T-helper 1 cell (primary cell): ENCODE measurements at regions not wholly inside any gene's neighbourhood (a gene's known extent, or its start where the extent isn't known, plus 50 kb on each side); places are given as distances from the start of the nearest gene placed in this dataset.

Source experiments
- DNase-seq, 5 donors: peaks; one replicate each; pipeline ENCODE4 v3.0.0-alpha.2; 2012 to 2020

DNA sequence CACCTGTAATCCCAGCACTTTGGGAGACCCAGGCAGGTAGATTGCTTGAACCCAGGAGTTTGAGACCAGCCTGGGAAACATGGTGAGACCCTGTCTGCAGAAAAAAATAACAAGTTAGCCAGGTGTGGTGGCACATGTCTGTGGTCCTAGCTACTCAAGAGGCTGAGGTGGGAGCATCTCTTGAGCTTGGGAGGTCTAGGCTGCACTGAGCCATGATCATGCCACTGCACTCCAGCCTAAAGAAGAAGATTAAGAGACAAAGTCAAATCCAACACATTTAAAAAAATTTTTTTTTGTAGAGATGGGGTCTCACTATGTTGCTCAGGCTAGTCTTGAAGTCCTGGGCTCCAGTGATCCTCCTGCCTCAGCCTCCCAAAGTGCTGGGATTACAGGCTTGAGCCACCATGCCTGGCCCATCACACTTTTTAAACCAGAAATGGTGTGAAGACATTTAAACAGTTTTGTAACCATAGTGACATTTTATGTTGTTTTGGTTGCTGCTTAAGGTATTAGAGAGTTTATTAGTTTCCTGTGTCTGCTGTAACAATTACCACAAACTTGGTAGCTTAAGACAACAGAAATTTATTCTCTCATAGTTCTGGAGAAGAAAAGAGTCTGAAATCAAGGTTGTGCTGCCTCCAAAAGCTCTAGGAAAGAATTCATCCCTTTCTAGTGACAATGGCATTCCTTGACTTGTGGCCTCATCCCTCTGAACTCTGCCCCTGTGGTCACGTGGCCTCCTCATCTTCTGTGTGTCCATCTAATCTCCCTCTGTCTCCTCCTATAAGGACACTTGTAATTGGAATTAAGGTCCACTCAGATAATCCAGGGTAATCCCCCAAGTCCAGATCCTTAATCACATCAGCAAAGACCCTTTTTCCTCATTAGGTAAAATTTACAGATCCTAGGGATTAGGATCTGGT lies 104.6 kb upstream of the TNFAIP3 start:
- DNase-seq: no peak

DNA sequence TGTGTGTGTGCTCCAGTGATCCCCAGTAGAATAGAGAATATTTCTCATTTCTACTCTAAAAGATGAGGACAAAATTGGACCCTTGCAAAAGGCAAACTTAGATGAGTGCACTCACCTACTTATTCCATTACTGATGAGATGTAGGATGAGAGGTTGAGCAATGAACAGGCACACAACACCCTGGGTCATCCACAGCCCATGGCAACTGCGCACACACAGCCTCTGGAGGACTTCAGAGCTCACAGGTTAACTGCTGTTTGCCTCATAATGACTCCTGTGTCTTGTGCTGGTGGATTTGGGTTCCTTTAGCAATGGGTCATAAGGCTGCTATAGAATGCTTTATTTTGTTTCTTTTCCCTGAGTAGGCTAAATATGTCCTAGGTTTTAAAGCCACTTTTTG lies 103.6 kb upstream of the TNFAIP3 start:
- DNase-seq: no peak

DNA sequence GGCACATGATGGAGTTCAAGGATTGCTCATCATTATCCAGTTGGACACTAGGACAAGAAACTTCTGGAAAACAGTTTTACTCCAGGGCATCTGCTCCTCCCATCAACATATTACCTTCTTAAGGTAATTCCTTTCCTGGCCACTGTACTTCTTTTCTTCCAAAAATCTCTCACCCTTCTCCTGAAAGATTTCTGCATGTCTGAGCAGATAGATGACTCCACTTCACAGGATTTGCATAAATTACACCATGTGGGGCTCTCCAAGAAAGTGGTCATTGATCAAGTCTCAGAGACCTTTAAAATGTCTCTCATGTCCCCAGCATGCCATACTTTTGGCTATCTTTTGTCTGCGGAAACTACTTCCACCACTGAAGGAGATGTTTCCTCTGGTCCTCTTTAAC lies 103.2 kb upstream of the TNFAIP3 start:
- no peak for DNase-seq

DNA sequence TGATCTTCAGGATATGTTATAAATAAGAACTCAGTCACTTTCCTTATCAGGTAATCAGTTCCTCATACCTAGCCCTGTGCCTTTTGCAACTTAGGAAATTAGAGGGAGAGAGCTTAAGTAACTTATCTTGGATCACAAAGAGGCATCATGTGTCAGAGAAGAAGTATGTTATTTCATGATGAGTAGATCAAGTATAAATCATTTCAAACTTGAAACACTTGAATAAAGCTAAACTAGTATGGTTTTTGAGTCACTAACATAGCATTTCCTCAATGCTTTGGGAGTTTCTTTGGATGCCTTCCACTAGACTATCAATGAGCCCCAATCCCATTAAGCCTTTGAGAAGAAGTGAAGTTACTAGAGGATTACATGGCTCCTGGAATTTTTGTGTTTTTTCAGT lies 102.6 kb upstream of the TNFAIP3 start:
- no peak for DNase-seq

DNA sequence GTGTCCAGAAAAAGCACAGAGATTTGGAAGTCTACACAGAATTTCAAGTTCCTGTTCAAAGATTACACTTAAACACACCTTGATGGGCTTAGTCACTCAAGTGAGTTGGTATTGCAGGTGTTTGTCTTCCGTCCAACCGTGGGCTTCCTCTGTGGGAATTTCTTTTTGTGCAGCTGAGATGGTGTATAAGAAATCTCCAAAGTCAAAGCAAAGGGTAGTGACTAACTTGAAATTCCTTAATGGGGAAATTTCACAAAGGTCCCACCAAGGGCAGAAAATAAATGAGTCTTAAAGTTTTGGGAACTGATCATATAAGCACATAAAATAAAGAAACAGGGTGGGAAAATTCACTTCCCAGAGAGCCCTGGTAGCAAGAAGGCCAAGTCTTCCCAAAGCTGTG lies 102.0 kb upstream of the TNFAIP3 start:
- DNase-seq: no peak

DNA sequence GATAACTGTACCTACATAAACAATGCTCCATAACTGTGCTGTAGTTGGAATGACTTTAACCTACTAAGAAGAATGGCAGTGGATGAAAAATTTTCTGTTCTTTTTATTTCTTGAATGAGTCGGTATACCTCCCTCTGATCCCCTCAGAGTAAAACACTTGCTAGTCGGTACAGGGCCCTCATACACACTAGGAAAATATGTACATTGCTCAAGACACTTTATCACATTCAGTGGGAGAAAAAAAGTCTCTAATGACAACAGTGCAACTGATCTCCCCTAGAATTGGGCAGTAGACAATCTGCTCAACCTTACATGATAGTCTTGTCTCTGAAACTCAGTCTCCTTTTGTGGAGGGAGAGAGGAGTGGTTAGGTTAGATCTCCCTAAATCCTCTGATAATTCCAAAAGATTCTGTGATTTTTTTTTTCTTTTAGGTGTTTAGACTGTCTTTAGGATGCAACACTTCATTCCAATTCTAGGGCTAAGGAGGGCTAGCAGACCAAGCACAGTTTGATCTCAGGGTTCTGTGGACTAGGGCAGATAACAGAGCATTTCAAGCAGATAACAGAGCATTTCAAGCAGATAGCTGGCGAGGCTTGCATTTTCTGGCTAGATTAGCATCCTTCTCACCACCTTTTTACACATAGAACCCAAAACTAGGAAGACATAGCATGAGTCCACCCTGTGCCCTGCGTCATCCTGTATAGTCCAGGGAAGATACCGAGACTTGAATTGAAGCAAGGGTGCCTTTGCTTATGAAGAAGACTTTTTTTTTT lies 100.3 kb upstream of the TNFAIP3 start:
- no peak for DNase-seq

DNA sequence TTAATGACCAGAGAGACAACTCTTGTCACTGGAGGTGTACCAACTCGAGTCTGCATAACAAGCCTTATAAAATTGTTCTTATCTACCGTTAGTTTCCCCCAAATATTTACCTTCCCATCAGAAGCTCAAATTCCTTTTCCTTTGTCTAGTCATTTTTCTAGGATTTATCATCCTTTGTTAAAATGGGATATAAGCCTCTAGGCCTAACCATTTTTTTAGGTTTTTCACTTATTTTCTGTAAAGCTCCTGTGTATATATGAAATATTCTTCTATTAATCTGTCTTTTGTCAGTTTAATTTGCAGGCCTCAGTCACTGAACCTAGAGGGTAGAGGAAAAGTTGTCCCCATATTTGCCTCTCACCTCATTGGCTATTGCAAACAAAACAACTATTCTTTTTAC lies 99.6 kb upstream of the TNFAIP3 start:
- DNase-seq: no peak

DNA sequence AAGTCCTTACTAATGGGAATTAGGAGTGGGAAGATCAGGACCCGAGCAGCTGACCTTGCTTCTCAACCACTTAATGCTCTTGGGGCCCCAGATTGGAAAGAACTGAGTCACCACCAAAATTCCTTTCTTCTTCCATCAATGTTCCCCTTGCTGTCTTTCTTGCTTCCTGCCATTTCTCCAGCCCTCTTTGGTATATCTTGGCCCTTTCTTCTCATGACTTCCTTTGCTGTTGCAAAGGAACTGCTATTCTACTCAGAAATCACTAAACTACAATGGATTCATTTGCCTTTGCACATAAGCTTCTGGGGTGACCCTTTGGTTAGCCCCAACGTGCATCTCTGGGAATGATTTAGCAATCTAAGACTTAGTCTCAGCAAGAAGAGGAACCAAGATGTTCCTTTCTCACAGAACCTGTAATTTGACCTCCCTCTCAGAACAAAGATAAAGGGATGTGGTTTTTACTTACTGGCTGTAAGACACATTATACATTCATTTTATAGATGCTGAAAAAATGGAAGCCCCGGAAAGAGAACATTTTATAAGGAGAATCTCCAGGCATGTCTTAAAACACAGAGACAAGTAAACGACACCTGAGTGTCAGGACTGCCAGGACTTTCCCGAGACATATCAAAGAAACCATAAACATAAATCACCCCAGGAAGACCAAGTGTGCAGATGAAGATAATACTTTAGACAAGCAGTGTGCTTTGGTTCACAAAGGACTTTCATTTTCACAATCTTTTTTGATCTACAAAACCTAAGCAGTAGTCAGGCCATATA lies 99.0 kb upstream of the TNFAIP3 start:
- DNase-seq: peak in 1 of 5 donors; percentile 41

DNA sequence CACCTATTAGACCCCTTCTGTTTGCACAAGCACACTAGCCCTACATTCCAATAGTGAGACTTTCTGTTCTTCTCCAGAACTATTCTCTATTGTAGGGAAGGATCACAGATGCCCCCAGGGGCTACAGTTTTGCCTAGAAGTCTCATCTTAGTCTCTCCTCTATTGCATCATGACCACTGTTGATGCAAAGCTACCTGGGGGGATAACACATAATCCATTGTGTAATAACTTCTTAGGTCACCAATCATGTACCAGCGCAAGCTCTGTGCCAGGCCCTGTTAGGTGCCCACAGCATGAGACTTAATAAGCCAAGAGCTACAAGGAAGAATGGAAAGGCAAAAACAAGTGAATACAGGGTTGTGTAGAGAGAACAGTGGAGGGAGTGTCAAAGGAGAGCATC lies 98.1 kb upstream of the TNFAIP3 start:
- no peak for DNase-seq

DNA sequence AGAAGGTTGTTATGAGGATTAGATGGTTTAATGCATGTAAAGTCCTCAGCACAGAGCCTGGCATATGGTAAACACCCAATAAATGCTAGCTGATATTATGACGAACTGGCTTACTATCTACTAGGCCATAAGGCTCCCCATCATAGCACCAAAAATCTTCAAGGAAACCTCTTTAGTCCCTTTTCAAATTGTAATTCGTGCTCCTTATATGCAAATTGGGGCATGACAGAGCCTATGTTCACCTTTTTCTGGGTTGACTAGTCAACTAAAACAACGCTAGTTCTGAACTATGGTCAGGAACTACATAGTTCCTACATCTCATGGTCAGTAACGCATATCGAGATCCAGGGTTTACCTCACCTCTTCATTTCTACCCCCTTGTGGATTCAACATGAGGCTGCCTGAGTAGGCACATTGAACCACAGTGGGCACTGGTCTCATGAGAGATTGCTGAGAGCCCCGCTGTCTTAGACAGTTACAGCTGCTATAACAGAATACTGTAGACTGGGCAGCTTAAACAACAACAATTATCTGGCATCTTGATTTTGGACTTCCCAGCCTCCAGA lies 97.2 kb upstream of the TNFAIP3 start:
- DNase-seq: no peak

DNA sequence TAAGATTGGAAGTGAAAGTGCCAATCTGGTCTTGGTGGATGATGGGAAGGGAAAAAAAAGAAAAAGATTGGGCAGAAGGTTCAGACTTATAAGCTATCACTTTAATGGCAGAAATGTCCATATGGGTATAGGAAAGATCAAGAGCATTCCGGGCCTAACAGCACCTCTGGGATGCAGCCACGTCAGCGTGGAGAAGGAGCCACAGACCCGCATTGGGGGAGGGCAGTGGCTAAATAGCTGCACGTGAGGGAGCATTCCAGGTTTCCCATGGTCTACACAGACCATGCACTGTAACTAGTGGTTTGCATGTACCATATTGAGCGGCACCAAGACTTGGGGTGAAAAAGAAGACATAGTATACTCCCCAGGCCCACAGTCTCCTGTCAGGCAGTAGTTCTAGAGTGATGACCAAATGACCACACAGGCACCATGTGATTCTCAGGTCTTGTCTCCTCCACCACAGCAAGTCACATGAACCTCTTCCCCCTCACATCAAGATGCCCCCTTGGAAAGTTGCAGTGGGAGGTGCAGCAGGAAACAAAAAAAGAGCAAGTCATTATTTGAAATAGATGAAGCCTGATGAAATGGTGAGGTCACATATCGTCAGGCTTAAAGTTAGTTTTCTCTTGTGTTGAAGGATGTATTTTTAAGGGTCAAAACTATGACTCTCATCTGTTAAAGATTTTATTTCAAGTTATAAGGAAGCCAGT lies 94.4 kb upstream of the TNFAIP3 start:
- no peak for DNase-seq

DNA sequence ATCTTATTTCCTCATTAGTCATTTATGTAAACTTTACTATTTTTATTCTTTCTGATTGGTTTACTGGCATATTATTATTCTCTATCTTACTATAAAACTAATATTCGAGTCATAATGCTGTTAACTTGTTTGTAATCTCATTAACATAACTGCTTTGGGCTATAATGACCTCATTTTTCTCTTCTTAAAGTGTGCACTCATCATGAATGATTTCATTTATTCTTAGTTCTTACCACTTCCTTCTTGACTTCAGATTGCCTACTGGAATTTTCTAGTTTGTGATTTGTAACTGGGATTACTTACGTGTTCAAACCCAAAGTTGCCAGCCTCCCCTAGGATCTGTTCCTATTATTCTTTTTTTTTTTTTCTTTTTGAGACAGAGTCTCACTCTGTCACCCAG lies 91.8 kb upstream of the TNFAIP3 start:
- DNase-seq: no peak

DNA sequence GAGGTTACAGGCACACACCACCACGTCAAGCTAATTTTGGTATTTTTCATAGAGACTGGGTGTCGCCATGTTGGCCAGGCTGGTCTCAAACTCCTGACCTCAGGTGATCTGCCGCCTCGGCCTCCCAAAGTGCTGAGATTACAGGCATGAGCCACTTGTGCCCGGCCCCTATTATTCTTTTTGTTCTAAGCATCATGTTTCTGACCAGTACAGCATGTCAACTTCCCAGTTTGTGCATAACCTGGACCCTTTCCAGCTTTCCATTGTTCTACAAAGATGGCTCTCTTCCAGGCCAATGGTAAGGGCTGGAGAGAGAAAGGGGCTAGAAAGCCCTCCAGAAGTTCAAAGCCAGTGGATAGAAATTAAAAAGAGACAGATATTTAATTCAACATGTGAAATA lies 91.3 kb upstream of the TNFAIP3 start:
- no peak for DNase-seq

DNA sequence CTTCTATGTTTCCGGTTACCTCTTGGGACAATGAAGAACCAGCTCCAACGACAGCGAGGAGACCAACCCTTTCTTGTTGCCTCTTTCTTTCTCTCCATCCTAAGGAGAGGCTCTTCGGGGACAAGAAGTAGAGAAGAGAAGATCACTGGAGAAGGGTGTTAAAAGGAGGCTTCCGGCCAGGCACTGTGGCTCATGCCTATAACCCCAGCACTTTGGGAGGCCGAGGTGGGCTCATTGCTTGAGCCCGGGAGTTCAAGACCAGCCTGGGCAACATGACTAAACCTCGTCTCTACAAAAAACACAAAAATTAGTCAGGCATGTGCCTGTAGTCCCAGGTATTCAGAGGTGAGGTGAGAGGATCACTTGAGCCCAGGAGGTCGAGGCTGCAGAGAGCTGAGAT lies 90.8 kb upstream of the TNFAIP3 start:
- DNase-seq: no peak

DNA sequence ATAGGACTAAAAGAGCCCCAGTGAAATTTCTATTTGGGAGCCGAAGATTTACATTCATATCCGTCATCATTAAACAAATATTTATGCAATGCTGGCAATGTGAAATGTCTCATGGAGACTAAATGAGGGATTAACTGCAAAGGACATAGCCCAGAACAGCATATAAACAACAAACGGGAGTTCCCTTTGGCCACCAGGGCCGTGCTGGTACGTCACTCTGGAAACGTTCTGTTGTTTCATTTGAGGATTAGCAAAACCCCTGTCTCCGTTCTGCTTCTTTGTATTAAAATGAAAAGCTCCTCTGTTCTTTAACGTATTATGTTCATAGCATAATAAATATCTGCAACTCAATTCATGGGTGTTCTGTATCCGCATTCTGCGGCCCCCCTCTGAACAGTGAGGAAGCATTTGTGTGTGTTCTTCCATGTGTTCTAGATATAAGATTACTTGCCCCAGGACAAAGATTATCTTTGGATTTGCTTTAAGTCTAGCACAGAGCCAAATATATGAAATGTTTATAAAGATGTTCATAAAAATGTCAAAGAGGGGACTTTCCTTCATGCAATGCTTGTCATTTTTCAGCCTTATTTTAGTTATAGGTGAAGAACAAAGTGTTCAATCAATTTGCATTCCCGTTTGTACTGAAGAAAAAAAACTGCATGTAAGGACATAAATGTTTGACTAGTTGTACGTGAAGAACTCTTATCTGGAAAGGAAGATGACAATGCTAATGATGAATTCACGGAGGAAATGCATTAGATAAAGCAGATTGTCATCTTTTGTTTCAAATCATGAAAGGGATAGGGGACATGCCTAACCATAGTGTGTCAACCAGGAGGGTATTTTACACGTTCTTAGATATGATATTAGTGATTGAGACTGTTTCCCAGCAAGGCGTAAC lies 90.0 kb upstream of the TNFAIP3 start:
- DNase-seq: no peak

DNA sequence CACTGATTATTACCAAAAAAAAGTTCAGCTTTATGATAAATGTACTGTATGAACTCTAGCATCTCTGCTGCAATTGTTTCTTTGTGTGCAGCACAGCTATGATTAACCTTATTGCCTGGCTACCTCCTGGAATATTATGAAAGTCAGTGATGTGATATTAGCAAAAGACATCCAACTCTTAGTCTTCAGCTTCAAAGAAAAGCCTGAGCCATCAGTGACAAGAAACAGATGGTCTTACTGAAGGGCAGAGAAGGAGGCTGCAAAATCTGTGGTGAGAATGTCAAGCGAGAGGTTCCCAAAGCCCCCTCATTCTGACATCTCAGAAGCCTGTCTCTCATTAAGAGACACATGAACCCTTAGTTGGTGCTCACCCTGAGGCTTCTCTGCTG lies 89.4 kb upstream of the TNFAIP3 start:
- DNase-seq: no peak

DNA sequence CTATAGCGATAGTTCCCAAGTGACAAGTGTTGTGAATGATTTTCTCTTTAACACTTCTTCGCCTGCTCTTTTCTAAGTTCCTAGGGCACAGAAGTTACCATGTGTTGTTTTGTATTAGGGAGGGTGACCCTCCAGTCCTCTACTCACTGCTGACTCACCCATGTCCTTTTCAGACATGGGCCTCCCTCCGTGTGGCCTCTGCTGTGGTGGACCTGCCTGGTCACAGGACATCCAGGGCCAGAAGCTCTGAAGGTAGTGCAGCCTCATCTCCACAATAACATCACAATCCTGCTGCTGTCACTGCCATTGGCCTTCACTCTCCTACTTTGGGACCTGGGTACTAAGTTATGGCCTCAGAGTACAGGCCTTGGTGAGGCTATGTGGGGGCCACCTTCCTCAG lies 87.1 kb upstream of the TNFAIP3 start:
- no peak for DNase-seq

DNA sequence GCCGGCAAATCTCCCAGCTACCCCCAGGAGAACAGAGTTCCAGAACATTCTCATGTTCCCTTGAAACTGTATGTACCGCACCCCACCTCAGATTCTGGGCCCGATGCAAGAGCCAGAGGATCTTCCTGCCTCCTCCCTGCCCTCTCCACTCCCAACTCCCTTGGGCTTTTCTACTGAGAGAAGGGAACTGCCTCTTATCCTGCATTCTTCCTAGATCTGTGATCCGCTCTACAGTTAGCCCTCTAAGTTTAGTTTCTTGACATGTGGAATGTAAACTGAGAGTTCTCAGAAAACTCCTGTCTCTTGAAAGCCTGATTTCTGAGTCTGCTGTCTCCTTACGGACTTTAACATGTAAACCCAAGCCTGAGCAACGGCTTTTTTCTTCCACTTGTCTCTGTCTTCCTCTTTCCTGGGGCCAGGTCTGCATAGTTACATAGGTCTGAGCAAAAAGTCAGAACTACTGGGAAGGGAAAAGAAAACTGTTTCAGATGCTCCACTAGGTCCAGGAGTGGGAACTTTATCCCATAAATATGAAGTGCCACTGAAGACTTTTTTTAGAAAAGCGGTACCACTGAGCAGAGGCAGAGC lies 86.5 kb upstream of the TNFAIP3 start:
- no peak for DNase-seq

DNA sequence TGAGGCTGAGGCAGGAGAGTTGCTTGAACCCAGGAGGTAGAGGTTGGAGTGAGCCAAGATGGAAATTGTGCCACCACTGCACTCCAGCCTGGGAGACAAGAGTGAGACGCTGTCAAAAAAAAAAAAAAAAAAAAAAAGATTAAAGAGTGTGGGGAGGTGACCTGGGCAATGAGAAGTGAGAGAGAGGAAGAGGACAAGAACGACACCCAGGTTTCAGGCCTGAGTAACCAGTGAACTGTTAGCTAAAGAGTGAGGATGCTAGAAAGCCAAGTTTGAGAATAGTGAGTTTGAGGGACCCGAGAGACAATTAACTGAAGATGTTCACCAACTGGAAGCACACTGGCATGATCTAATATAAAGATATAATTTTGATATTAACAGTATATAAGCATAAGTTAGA lies 85.4 kb upstream of the TNFAIP3 start:
- DNase-seq: no peak

DNA sequence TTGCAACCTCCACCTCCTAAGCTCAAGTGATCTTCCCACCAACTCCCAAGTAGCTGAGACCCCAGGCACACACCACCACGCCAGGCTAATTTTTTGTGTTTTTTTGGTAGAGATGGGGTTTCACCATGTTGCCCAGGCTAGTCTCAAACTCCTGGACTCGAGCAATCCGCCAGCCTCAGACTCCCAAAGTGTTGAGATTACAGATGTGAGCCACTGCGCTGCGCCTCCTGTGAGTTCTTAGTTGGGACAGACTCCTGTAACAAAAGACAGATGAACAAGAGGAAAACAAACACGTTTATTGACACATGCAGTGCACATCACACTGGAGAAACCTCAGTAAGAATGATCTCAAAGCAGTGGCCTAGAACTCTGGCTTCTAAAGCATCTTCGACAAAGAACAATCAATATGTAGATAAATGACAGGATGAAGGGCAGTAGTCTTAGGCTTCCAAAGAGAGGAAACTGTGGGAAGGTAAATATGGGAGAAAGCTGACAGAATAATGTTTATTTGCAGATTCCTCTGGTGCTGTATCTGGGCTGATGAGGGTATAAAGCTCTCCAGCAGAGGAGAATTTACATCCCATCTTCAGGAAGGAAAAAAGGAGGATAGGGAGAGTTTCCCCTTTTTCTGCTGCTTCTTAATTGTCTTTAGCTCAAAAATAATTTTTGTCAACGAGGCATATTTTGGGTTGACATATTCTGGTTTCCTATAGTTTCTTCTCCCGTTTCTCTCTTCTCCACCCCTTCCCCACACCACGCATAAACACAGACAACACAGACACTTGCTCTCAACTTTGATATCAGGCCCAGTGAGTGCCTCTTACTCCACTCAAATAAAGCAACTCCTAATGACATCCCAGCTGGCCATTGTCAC lies 84.7 kb upstream of the TNFAIP3 start:
- DNase-seq: no peak
